ENCODE measurements at regions not wholly inside any gene's neighbourhood (a gene's known extent, or its start where the extent isn't known, plus 50 kb on each side); places are given as distances from the start of the nearest gene placed in this dataset.

DNA sequence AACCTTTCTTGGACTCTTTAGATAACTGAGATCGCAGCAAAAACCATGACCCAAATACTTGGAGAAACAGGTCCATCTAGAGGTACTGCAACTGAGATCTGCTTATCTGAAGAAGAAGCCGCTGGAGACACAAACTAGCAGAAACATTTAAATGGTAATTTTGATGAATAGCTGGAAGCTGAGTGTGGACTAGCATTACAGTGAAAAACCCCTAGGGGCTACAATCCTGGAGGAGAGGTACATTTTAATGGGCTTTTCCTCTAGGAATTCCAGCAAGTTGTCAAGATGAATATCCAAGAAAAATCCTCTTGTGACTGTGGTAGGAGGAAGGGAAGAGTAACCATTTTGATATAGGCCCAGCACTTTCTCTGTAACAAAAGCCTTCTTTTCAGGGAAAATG, 592.5 kb upstream of the GRIA3 start:
- in situ Hi-C loops (cut with HindIII; ENCODE audit: low sequenced_read_pairs) = no loop called here
- DNase-seq (ENCODE audit: low read depth, low spot score) = no peak
- TF ChIP-seq, protein P1, sequence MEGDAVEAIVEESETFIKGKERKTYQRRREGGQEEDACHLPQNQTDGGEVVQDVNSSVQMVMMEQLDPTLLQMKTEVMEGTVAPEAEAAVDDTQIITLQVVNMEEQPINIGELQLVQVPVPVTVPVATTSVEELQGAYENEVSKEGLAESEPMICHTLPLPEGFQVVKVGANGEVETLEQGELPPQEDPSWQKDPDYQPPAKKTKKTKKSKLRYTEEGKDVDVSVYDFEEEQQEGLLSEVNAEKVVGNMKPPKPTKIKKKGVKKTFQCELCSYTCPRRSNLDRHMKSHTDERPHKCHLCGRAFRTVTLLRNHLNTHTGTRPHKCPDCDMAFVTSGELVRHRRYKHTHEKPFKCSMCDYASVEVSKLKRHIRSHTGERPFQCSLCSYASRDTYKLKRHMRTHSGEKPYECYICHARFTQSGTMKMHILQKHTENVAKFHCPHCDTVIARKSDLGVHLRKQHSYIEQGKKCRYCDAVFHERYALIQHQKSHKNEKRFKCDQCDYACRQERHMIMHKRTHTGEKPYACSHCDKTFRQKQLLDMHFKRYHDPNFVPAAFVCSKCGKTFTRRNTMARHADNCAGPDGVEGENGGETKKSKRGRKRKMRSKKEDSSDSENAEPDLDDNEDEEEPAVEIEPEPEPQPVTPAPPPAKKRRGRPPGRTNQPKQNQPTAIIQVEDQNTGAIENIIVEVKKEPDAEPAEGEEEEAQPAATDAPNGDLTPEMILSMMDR (IDR thresholded peaks at IDR 0.05; ENCODE audit: low read depth, low read length) = no peak
- H3K4me3 ChIP-seq (ENCODE audit: low read depth, low read length) = no peak overlapping the region

DNA sequence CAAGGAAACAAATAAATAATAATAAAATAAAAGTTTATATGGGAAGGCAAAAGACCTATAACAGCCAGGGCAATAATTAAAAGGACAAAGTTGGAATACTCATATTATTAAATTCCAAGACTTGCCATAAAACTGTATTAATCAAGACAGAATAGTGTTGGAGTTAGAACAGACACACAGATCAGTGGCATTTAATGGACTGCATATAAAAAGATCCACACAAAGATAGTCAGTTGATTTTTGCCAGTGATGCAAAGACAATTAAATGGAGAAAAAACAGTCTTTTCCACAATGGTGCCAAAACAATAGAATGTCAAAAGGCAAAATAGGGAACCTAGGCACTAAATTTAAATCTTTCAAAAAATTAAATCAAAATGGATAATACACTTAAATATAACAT, 587.1 kb upstream of the GRIA3 start:
- H3K4me3 ChIP-seq (ENCODE audit: low read depth, low read length) = no peak overlapping the region
- in situ Hi-C loops (cut with HindIII; ENCODE audit: low sequenced_read_pairs) = no loop called here
- DNase-seq (ENCODE audit: low read depth, low spot score) = no peak
- TF ChIP-seq, protein P1 (IDR thresholded peaks at IDR 0.05; ENCODE audit: low read depth, low read length) = no peak

DNA sequence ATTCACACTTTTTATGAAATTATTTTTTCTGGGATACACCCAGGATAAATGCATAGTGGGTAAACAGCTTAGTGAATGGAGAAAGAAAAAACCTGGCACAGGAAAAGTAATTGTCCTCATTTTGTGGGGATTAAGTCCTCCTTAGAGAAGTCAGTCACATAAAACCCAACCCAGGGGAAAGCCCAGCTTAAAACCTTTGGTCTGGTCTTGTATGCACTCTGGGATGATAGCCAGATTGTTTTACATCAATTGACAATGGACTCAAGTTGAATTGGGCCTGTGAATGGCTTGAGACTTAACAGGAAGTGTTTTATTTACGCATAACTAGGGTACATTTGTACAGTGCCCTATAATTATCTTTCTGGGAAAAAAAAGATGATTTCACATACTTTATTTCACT, 561.3 kb upstream of the GRIA3 start:
- DNase-seq (ENCODE audit: low read depth, low spot score) = no peak
- in situ Hi-C loops (cut with HindIII; ENCODE audit: low sequenced_read_pairs) = no loop called here
- TF ChIP-seq, protein P1 (IDR thresholded peaks at IDR 0.05; ENCODE audit: low read depth, low read length) = no peak
- H3K4me3 ChIP-seq (ENCODE audit: low read depth, low read length) = no peak overlapping the region

DNA sequence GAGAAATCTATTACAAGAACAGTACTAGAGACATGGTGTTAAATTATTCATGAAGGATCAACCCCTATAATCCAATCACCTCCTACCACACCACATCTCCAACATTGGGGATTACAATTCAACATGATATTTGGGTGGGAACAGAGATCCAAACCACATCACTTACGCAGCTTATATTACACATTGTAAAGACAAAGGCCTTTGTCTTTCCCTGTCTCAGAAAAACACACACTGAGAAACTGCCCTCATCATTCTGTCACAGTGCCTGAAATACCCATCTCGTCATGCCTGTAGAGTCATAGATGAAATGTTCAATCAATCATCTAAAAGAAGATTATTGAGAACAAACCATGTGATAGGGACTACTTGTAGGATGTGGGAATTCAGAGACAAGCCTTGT, 558.8 kb upstream of the GRIA3 start:
- H3K4me3 ChIP-seq (ENCODE audit: low read depth, low read length) = no peak overlapping the region
- no peak for DNase-seq (ENCODE audit: low read depth, low spot score)
- in situ Hi-C loops (cut with HindIII; ENCODE audit: low sequenced_read_pairs) = no loop called here
- TF ChIP-seq, protein P1 (IDR thresholded peaks at IDR 0.05; ENCODE audit: low read depth, low read length) = no peak

DNA sequence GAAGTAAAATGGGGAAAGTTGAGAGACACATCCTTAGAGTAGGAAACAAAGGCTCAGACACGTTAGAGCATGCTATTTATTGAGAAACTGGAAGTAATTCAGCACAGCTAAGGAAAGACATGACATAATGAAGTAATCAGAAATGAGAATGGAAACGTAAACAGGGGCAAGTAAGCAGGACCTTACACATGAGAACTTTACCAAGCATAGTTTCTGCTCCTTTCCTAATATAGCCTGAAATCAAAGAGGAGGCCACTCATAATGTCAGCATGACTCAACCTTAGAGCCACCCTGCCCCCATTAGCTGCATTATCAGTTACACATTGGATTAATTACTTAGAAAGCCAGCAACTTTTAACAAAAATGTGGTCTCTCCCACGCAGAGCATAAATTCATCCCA, 558.3 kb upstream of the GRIA3 start:
- DNase-seq (ENCODE audit: low read depth, low spot score) = peak; percentile 3
- in situ Hi-C loops (cut with HindIII; ENCODE audit: low sequenced_read_pairs) = no loop called here

DNA sequence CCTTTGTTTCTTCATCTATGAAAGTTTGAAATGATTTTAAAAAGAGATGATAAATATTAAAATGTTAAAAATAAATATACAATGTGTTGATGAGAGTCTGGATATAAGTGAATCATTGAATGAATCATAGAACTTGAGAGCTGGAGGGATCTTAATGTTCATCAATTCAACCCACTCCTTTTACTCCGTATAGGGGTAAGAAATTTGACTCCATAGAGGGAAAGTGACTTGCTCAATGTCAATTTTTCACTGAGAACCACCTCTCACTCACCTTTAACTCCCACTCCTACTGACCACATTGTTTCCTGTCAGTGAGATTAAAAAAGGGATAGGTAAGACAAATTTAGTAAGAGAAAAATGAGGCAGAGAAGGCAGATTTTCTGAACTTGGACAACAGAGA, 557.2 kb upstream of the GRIA3 start:
- H3K4me3 ChIP-seq (ENCODE audit: low read depth, low read length) = no peak overlapping the region
- no peak for DNase-seq (ENCODE audit: low read depth, low spot score)
- in situ Hi-C loops (cut with HindIII; ENCODE audit: low sequenced_read_pairs) = no loop called here
- TF ChIP-seq, protein P1 (IDR thresholded peaks at IDR 0.05; ENCODE audit: low read depth, low read length) = no peak

More for the DNA sequence above, 558.3 kb upstream of the GRIA3 start:
- H3K4me3 ChIP-seq (ENCODE audit: low read depth, low read length) = no peak overlapping the region
- TF ChIP-seq, protein P1 (IDR thresholded peaks at IDR 0.05; ENCODE audit: low read depth, low read length) = no peak

DNA sequence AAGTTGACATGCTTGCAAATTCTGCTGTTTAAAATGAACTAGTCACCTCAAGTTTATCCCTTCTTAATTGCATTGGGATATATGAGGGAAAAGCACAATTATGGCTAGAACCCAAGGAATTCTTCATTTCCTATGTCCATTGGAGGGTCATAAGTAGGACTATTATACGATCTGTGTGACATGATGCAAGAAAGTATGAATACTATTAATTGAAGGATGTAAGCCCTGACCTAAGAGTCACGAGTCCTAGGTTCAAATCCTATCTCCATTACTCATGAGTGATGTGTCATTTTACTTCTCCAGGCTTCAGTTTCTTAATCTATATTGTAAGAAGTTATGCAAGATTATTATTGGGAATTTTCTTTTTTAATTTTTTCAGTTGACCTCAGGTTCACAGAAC, 542.9 kb upstream of the GRIA3 start:
- TF ChIP-seq, protein P1 (IDR thresholded peaks at IDR 0.05; ENCODE audit: low read depth, low read length) = no peak
- DNase-seq (ENCODE audit: low read depth, low spot score) = no peak
- in situ Hi-C loops (cut with HindIII; ENCODE audit: low sequenced_read_pairs) = no loop called here
- no peak overlapping the region for H3K4me3 ChIP-seq (ENCODE audit: low read depth, low read length)
